NOMO-1 treated with DMSO at 0.1 percent for 48 hours (cell line): ENCODE measurements at regions not wholly inside any gene's neighbourhood (a gene's known extent, or its start where the extent isn't known, plus 50 kb on each side); places are given as distances from the start of the nearest gene placed in this dataset.
"Not testable (repeated sequence)": the region's sequence is repeated elsewhere in the genome, so short reads cannot be mapped to it uniquely, and the experiment has no call there.

ENCODE experiments used
- DNase-seq: peaks from one replicate; lab custom pipeline; 2025; ENCODE audit not compliant: unreplicated experiment; lab: John Stamatoyannopoulos, UW

GRCh38 chr6:106855117-106855516, 119.4 kb downstream of the CD24 start:
- no peak for DNase-seq

GRCh38 chr6:106849676-106850332, 124.7 kb downstream of the CD24 start:
- peak; percentile 20 for DNase-seq

- DNase-seq = peak; percentile 78
Observed at GRCh38 chr6:106849120-106849519, 125.4 kb downstream of the CD24 start.

GRCh38 chr6:106847116-106847515, 127.4 kb downstream of the CD24 start:
- peak; percentile 42 for DNase-seq

DNA sequence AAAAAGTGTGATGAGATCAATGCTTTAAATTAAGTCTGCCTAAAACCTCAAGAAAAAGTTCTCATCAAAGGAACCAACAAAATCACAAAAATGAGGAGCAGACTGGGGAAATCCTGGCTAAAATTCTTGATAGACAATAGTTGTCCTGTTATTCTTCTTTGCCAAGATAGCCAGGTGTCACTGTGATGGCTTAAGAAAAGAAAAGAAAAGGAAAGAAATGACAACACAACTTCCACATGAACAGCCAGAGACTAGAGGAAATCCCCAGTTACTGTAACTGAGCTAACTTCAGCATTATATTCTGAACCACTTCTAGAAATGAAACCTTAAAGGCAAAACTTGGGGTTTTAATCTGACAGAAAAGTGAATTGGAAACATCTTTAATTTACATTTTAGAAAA, 129.6 kb downstream of the CD24 start:
- DNase-seq = no peak

- no peak for DNase-seq
Observed at GRCh38 chr6:106832766-106833510, 141.6 kb downstream of the CD24 start.

- no peak for DNase-seq
Observed at GRCh38 chr6:106830930-106831329, 143.6 kb downstream of the CD24 start.

DNA sequence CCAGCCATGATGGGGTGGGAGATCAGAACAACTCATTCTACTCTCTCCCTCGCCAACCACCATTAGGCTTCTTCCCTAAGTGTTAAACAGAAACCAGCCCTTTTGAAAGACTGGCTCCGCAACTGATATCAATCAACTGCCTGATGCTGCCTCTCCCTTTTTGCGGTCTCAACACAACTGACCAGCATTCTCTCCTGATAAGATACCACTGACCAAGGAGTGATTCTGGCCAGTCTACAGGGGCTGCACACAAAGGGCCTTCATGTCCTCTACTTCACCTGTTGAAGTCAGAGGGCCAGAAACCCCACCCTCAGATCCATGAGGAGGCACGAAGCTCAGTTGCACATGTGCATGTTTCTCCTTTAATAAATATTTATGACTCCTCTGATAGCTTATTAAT, 145.1 kb downstream of the CD24 start:
- DNase-seq = no peak

GRCh38 chr6:106827081-106827480, 147.4 kb downstream of the CD24 start:
- DNase-seq = no peak

- DNase-seq = no peak
Observed at GRCh38 chr6:106825156-106825555, 149.4 kb downstream of the CD24 start.

GRCh38 chr6:106823732-106824351, 150.7 kb downstream of the CD24 start:
- no peak for DNase-seq

DNA sequence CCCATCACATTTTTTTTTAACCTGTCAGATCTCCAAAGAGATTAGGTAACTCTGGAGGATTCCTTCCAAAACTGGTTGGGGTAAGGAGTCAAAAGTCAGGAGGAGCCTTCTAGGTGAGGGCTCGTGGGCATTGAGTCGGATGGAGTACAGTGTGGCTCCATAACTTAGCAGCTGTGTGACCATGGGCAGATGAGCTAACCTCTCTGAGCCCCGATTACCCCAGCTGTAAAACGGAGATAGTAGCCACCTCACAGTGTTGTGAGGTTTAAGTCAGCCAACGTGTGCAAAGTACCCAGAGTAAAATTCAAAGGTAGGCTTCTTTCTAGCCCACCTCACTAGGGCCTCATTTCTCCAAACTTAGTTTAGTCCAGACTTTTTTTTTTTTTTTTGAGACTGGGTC, 151.5 kb downstream of the CD24 start:
- no peak for DNase-seq

DNA sequence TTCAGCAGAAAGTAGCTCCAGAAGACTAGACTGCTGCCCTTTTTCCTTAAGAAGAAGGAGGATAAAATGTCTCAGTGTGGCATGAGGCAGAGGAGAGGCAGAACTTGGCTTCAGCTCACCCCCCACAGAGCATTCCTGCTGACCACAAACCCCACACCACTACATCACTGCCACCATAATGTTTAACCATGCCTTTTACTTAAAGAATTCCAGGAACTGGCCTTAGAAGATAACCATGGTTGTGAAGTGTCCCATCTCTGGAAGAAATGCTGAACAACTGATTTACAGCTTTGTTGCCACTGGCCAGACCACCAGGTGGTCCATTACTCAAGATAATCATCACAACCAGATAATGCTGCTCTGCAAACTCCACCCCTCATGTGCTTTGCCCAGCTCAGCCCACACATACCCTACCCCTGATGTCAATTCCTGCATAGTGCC, 154.1 kb downstream of the CD24 start:
- no peak for DNase-seq

DNA sequence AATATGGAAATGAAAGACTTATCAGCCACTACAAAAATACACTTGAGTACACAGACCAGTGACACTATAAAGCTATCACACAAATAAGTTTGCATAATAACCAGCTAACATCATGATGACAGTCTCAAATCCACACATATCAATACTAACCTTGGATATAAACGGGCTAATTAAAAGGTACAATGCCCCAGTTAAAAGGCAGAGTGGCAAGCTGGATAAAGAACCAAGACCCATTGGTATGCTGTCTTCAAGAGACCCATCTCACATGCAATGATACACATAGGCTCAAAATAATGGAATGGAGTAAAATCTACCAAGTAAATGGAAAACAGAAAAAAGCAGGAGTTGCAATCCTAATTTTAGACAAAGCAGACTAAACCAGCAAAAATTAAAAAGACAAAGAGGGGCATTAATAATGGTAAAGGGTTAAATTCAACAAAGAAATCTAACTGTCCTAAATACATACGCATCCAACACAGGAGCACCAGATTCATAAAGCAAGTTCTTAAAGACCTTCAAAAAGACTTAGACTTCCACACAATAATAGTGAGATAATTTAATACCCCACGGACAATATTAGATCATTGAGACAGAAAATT, 163.3 kb downstream of the CD24 start:
- no peak for DNase-seq

DNA sequence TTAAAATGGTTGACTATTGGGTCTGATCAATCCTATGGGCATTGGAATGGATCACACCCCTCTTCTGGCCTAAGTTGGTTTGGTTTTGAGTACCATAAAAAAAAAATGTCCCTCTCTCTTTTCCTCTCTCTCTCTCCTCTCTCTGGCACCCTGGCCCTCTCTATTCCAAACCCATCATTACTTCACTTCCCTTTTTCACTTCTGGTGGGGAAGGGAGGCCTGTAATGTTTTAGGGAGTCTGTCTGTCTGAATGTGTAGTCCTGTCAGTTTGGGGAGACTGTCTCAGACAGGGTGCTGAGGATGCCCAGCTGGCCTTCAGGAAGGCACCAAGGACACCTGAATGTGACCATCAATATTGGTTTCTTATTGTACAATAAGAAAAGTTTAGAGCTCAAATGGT, 165.8 kb downstream of the CD24 start:
- DNase-seq = no peak

DNA sequence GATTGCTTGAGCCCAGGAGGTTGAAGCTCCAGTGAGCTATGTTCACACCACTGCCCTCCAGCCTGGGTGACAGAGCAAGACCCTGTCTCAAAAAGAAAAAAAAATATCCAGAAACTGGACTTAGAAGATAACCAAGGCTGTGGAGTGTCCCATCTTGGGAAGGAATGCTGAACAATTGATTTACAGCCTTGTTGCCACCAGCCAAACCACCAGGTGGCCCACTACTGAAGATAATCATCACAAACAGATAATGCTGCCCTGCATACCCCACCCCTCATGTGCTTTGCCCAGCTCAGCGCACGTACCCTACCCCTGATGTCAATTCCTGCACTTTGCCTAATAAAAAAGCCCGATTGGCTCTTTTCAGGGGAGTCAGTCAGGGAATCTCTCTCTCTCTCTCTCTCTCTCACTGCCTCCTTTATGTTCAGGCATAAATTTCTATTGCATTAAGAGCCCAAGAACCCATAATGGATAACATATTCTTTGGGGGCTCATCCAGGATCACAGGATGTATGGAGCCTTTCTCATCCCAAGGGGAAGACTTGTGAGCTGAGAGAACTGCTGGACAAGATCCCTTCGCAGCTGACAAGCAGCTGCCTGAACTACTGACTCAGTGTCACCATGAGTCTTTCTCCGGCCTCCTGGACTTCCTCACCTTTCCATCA, 166.4 kb downstream of the CD24 start:
- DNase-seq = no peak

- DNase-seq = not testable (repeated sequence)
Observed at GRCh38 chr6:106806253-106806652, 168.3 kb downstream of the CD24 start.

DNA sequence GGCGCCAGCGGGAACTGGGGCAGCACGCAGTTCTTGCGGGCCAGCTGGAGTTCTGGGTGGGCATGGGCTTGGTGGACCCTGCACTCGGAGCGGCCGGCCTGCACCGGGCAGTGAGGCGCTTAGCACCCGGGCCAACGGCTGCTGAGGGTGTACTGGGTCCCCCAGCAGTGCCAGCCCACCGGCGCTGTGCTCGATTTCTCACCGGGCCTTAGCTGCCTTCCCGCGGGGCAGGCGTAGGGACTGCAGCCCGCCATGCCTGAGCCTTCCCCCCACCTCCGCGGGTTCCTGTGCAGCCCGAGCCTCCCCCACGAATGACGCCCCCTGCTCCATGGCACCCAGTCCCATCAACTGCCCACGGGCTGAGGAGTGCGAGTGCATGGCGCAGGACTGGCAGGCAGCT, 168.8 kb downstream of the CD24 start:
- DNase-seq = no peak

DNA sequence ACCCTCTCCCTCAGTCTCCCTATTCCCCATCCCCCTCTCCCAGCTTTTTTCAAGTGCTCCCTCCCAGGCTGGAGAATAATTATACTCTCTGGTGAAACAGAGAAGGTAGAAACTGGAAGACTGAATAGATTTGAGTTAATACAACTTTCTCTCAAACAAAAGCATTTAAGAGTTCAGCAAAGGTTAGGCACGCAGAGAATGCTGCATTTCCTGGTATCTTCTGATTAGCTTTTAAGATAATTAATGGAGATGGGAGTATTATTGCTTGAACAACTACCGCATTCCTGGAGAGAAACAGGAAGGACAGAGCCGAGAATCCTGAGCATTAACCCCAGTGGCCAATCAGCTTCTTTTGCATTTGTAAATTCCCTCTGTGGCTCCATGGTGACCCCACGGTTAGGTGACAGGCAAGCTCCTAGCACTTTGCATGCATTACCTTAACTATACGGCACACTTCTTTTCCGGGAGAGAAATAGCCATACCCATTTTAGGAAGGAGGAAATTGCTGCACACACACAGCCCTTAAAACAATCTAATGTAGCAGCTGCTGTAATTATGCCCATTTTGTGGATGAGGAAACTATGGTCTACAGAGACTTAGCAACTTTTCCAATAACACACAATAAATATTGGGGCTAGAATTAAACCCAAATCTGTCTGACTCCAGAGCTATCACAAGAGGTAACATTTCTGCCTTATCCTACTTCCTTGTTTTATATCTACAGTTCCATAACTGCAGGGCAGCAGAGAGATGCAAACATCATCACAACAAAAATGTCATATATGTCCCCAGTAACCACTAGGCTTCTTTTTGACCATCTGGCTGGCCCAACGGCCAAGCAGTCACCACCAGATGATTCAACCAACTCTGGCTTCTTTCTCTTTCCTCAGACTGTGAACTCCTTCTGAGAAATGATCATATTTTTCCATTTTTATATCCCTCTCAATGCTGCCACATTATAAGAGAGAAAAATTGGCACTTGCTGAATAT, 169.9 kb downstream of the CD24 start:
- no peak for DNase-seq

DNA sequence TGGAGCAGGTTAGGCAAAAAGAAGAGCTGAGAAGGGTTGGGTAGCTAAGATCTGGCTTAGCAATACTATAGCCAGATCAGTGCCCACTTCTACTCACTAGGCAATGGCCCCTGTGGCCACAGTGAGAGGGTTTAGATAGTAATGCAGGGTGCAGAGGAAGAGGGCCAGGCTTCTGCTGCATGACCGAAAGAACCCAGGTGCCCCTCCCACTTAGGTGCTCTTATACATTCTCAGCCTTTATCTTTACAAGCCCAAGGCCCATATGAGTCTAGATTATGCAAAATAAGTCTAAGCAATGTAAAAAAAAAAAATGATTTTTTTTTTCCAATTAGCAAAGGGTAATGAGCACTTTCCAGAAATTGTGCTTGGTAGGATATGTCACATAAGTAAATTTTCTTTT, 171.3 kb downstream of the CD24 start:
- no peak for DNase-seq
